ENCODE measurements at regions not wholly inside any gene's neighbourhood (a gene's known extent, or its start where the extent isn't known, plus 50 kb on each side); places are given as distances from the start of the nearest gene placed in this dataset.

- no peak for DNase-seq
Observed at GRCh38 chr13:75919660-75920199, 283.6 kb downstream of the LMO7 start.

- no peak for DNase-seq
Observed at GRCh38 chr13:75915066-75915465, 278.9 kb downstream of the LMO7 start.

GRCh38 chr13:75913925-75914324 is 277.8 kb downstream of the LMO7 start:
- DNase-seq: no peak

DNA sequence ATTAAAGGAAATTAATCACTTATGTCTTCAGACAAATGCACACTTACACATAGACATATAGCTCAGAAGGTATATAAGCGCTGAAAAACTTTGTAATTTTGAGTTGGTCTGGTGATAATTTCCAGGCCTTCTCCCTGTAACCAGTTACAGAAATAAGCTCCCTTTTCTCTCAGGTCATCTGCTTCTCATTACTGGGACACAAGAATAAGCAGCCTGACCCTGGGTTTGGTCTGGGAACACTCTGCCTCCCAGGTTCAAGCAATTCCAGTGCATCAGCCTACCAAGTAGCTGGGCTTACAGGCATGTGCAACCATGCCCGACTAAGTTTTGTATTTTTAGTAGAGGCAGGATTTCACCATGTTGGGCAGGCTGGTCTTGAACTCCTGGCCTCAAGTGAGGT is 274.5 kb downstream of the LMO7 start:
- DNase-seq: no peak
